Tibial artery (tissue), 4 donors: ENCODE measurements at regions not wholly inside any gene's neighbourhood (a gene's known extent, or its start where the extent isn't known, plus 50 kb on each side); places are given as distances from the start of the nearest gene placed in this dataset.

Experiments used
- DNase-seq, 2 donors: peaks; one replicate each; pipeline ENCODE4 v3.0.0-alpha.2; 2019
- H3K27ac ChIP-seq, 2 donors: fragments of 200-600 bp; sonication (generic) in 1 of 2; 1 replicate in 1 of 2; 2 replicates in 1 of 2; pipeline ENCODE4 v1.5.1; 2018 to 2019; ENCODE audit warnings: mild to moderate bottlenecking in 1 of 2
- H3K27me3 ChIP-seq, 2 donors: fragments of 200-600 bp; sonication (generic) in 1 of 2; one replicate each; pipeline versions ENCODE4 v1.5.1 to v1.6.0; 2016 to 2019
- H3K36me3 ChIP-seq, 3 donors: fragments of 200-600 bp; sonication (generic) in 2 of 3; one replicate each; pipeline ENCODE4 v1.5.1; 2016 to 2019; ENCODE audit warnings: mild to moderate bottlenecking in 2 of 3
- H3K4me1 ChIP-seq, 4 donors: fragments of 200-600 bp; sonication (generic) in 2 of 4; 1 replicate in 3 of 4; 2 replicates in 1 of 4; pipeline ENCODE4 v1.5.1; 2016 to 2019
- H3K4me3 ChIP-seq, 2 donors: fragments of 200-600 bp; sonication (generic) in 1 of 2; 1 replicate in 1 of 2; 2 replicates in 1 of 2; pipeline ENCODE4 v1.5.1; 2018 to 2019; ENCODE audit warnings: mild to moderate bottlenecking in 2 of 2
- H3K9me3 ChIP-seq, 3 donors: fragments of 200-600 bp; sonication (generic) in 1 of 3; one replicate each; pipeline ENCODE4 v1.5.1; 2016 to 2019
- CTCF ChIP-seq, 2 experiments: fragments of 200-600 bp in 1 of 2; fragments of 450-650 bp in 1 of 2; IDR thresholded peaks; one replicate each; pipeline ENCODE4 v1.5.1; 2017 to 2019; ENCODE audit warnings: antibody characterized with exemption in 2 of 2, mild to moderate bottlenecking in 1 of 2, moderate library complexity in 1 of 2
- intact Hi-C: fragments of 100-400 bp; cut with DNase I; formaldehyde crosslinking; loops from one replicate; pipeline ENCODE4 v1.15.0; 2023; ENCODE audit warnings: low total_unique reads

GRCh38 chr4:125043486-125043885 is 271.3 kb upstream of the FAT4 start:
- no peak for TF ChIP-seq CTCF (IDR thresholded peaks at IDR 0.05)
- Histone ChIP-seq H3K9me3 (no peaks in the 10 kb centered on the region), H3K27me3 (no peaks in the 10 kb centered on the region), H3K4me3 (no peak overlapping the region), H3K27ac (no peak overlapping the region), H3K36me3 (no peaks in the 10 kb centered on the region), H3K4me1 (peaks cover 0 to 9% (median 0%) of the 10 kb centered on the region in 4 donors)
- DNase-seq: no peak
- intact Hi-C loops: no loop called here

- Histone ChIP-seq H3K27ac (no peak overlapping the region), H3K36me3 (no peaks in the 10 kb centered on the region), H3K27me3 (no peaks in the 10 kb centered on the region), H3K9me3 (no peaks in the 10 kb centered on the region), H3K4me3 (no peak overlapping the region), H3K4me1 (peaks cover 0 to 9% (median 0%) of the 10 kb centered on the region in 4 donors)
- TF ChIP-seq CTCF (IDR thresholded peaks at IDR 0.05): no peak
- intact Hi-C loops: no loop called here
- DNase-seq: no peak
Observed at GRCh38 chr4:125042041-125042440, 272.7 kb upstream of the FAT4 start.

- Histone ChIP-seq H3K27me3 (no peaks in the 10 kb centered on the region), H3K4me3 (no peak overlapping the region), H3K27ac (no peak overlapping the region), H3K4me1 (peaks cover 0 to 9% (median 0%) of the 10 kb centered on the region in 4 donors), H3K9me3 (no peaks in the 10 kb centered on the region), H3K36me3 (no peaks in the 10 kb centered on the region)
- DNase-seq: no peak
- TF ChIP-seq CTCF (IDR thresholded peaks at IDR 0.05): no peak
- intact Hi-C loops: no loop called here
Observed at GRCh38 chr4:125041372-125041930, 273.3 kb upstream of the FAT4 start.

DNA sequence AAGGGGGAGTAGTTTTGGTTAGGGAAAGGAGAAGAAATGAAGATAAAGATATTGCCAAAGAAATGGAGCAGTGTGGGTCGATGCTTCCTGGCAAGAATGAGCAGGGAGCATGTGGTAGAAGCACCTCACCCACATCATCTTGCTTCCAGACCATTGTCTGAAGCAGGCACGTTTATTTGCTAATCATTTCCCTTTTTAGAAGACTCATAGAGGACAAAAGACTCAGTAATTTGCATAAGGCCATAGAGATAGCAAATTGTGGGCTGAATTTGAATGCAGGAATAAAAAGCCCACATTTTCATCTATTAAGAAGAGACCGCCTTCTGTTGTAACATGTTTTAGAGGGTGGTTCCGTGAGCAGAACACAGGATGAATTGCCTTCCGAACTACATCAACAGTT is 275.2 kb upstream of the FAT4 start:
- no peaks in the 10 kb centered on the region for H3K4me1 ChIP-seq
- TF ChIP-seq CTCF (IDR thresholded peaks at IDR 0.05): no peak
- no peak overlapping the region for H3K27ac ChIP-seq
- no peak for DNase-seq
- no peaks in the 10 kb centered on the region for H3K9me3 ChIP-seq
- intact Hi-C loops: no loop called here
- H3K4me3 ChIP-seq: no peak overlapping the region
- H3K36me3 ChIP-seq: no peaks in the 10 kb centered on the region
- H3K27me3 ChIP-seq: no peaks in the 10 kb centered on the region

DNA sequence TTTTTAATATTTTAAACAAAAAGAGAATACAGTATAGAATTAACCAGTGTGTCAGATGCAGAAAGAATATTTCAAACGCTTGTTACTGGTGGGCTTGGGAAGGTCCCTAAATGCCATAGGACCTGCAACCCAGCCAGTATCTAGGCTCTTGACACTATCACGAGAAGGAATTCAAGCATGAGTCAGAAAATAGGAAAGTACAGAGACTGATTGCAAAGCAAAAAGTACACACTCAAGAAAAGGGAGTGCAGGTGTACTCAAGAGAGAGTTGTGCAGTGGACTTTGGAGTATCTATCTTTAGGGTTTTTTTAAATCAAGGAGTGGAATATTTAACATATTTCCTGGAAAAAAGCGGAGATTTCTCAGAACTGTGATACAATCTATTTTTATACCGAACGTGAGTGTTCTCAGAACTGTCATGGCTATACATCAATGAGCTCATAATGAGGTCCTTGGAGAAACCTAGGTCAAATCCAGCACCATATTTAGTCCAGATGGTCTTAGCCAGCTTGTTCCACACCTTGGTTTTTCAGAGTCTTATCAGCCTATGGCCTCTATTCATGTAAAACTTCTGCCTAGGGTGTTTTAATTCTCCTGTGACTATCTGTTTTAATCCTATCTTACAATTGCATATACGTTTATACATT is 291.8 kb upstream of the FAT4 start:
- Histone ChIP-seq H3K27me3 (no peaks in the 10 kb centered on the region), H3K36me3 (no peaks in the 10 kb centered on the region), H3K9me3 (no peaks in the 10 kb centered on the region), H3K4me3 (no peak overlapping the region), H3K27ac (no peak overlapping the region), H3K4me1 (no peaks in the 10 kb centered on the region)
- intact Hi-C loops: no loop called here
- TF ChIP-seq CTCF (IDR thresholded peaks at IDR 0.05): no peak
- no peak for DNase-seq
